ENCODE measurements at regions not wholly inside any gene's neighbourhood (a gene's known extent, or its start where the extent isn't known, plus 50 kb on each side); places are given as distances from the start of the nearest gene placed in this dataset.

DNA sequence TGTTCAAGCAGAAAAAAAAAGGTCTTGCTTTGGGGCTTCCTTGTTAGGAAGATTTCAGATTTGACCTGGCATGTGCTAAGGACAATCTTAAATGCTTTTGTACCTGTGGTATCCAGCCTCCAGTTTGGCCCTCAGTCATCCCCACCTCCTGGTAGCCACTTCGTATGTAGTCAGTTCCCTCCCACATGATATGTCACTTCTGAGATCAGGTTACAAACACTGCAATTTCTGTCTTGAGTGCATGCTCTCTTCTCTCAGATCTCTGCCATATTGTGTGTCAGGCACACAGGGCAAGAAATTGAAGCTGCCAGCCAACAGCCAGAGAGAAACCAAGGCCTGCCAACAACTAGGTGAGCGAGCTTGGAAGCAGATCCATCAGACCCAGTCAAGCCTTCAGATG, 60.3 kb upstream of the STARD13 start:
- peaks cover 12% of the 10 kb centered on the region for H4K20me1 ChIP-seq (ENCODE audit: insufficient read depth, low read length)
- no peak overlapping the region for H3K56ac ChIP-seq (ENCODE audit: extremely low read depth, insufficient read depth, low read length)
- no peak overlapping the region for H3K23ac ChIP-seq (ENCODE audit: low read depth, low read length)
- H3K9ac ChIP-seq (ENCODE audit: low read depth, low read length): no peak overlapping the region
- peak overlapping the region; percentile 1; the same call in 1 of the 2 replicates for H4K5ac ChIP-seq (ENCODE audit: low read depth, low read length)
- peaks cover 31 to 79% of the 10 kb centered on the region in 2 experiments for H3K79me1 ChIP-seq (ENCODE audit: low read depth in 1 of 2, low read length in 2 of 2)
- H2AFZ ChIP-seq (replicated peaks; ENCODE audit: low read length, poor library complexity): no peak overlapping the region
- no peak overlapping the region for H3K4me2 ChIP-seq (ENCODE audit: low read depth, low read length)
- peaks cover 12% of the 10 kb centered on the region for H3K4me1 ChIP-seq (ENCODE audit: control insufficient read depth, insufficient read depth, low read length)
- DNase-seq: no peak
- CTCF ChIA-PET: interaction anchor here (0.6 kb wide), 1 partner anchor 208 kb away, joined by 3 read pairs; no protein-coding TSS in a partner anchor
- ATAC-seq (ENCODE audit: low read depth): no peak
- H2BK120ac ChIP-seq (ENCODE audit: low read depth, low read length): no peak overlapping the region
- dilution Hi-C loops (cut with HindIII; ENCODE audit: low sequenced_read_pairs, unreplicated experiment): no loop called here
- intact Hi-C loops (cut with micrococcal nuclease): loop anchor here (5.0 kb wide), 1 partner anchor 119 kb away; no protein-coding TSS in a partner anchor
- H2BK5ac ChIP-seq (ENCODE audit: low read depth, low read length, poor library complexity, severe bottlenecking): no peak overlapping the region
- peak overlapping the region; percentile 5; the same call in 1 of the 2 replicates for H3K18ac ChIP-seq (ENCODE audit: low read depth, low read length)
- in situ Hi-C loops (cut with MboI; ENCODE audit: low sequenced_read_pairs): loop anchor here (10.0 kb wide), 1 partner anchor 189 kb away; no protein-coding TSS in a partner anchor
- H3K4ac ChIP-seq (ENCODE audit: low read depth, low read length): peak overlapping the region; percentile 55; the same call in 1 of the 2 replicates
- BruUV-seq (replicated peaks): no TSS peak
- 0 out of 3 replicates have a peak overlapping the region, but pooled peaks have one; percentile 9 for H2BK15ac ChIP-seq (ENCODE audit: low read depth, low read length)
- H4K8ac ChIP-seq (ENCODE audit: low read depth in 2 of 2, low read length in 2 of 2): peak overlapping the region in 1 of 2 experiments; percentile 22; a peak in 2 of 4 replicates
- H4K91ac ChIP-seq (ENCODE audit: insufficient read depth, low read depth, low read length): no peak overlapping the region
- POLR2A ChIA-PET (ENCODE audit: unreplicated experiment): no interaction called here
- peak overlapping the region; percentile 0; the same call in 1 of the 2 replicates for H2BK20ac ChIP-seq (ENCODE audit: low read depth, low read length)
- TF ChIP-seq, protein P1, sequence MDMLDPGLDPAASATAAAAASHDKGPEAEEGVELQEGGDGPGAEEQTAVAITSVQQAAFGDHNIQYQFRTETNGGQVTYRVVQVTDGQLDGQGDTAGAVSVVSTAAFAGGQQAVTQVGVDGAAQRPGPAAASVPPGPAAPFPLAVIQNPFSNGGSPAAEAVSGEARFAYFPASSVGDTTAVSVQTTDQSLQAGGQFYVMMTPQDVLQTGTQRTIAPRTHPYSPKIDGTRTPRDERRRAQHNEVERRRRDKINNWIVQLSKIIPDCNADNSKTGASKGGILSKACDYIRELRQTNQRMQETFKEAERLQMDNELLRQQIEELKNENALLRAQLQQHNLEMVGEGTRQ (IDR thresholded peaks at IDR 0.05; ENCODE audit: low read depth, low read length): no peak
- TF ChIP-seq RAD21 (IDR thresholded peaks at IDR 0.05; ENCODE audit: low read length) (no peak), CEBPB (IDR thresholded peaks at IDR 0.05; ENCODE audit: low read depth, low read length) (no peak), MAZ (IDR thresholded peaks at IDR 0.05; ENCODE audit: borderline replicate concordance, low read depth, low read length) (no peak)
- H2AK9ac ChIP-seq (replicated peaks; ENCODE audit: low read depth, low read length, poor library complexity): no peak overlapping the region
- H2AK5ac ChIP-seq (ENCODE audit: low read depth, low read length): peak overlapping the region; percentile 0; the same call in 1 of the 2 replicates
- 0 out of 2 replicates have a peak overlapping the region, but pooled peaks have one; percentile 14 for H3K14ac ChIP-seq (replicated peaks; ENCODE audit: low read depth, low read length)
- H3K27ac ChIP-seq (ENCODE audit: insufficient read depth, low read length): no peak overlapping the region
- 83% methylated on average over 1 of the region's 2 CpGs; no CpG with 5 or more reads in 1 of the 2 experiments for WGBS, 2 experiments (ENCODE audit: extremely low coverage in 2 of 2, insufficient read length in 1 of 2)
- H3K9me1 ChIP-seq (ENCODE audit: insufficient read depth, low read length): peaks cover 14% of the 10 kb centered on the region
- no peaks in the 10 kb centered on the region for H3K9me3 ChIP-seq (ENCODE audit: control insufficient read depth, insufficient read depth, low read length)
- H3K4me3 ChIP-seq (ENCODE audit: insufficient read depth, low read depth, low read length): no peak overlapping the region
- no peaks in the 10 kb centered on the region for H3K27me3 ChIP-seq (ENCODE audit: control insufficient read depth, insufficient read depth, low read length)
- H3K36me3 ChIP-seq (ENCODE audit: control insufficient read depth, insufficient read depth, low read length): peaks cover 8% of the 10 kb centered on the region

Data from IMR-90 (cell line).